GM21381 (cell line): ENCODE measurements at regions not wholly inside any gene's neighbourhood (a gene's known extent, or its start where the extent isn't known, plus 50 kb on each side); places are given as distances from the start of the nearest gene placed in this dataset.

ENCODE experiments used
- ATAC-seq: cut with Tn5 transposase; IDR thresholded peaks from one replicate; pipeline ENCODE4 v1.9.1; 2021; ENCODE audit warnings: mild to moderate bottlenecking, moderate library complexity; ENCODE audit not compliant: unreplicated experiment

DNA sequence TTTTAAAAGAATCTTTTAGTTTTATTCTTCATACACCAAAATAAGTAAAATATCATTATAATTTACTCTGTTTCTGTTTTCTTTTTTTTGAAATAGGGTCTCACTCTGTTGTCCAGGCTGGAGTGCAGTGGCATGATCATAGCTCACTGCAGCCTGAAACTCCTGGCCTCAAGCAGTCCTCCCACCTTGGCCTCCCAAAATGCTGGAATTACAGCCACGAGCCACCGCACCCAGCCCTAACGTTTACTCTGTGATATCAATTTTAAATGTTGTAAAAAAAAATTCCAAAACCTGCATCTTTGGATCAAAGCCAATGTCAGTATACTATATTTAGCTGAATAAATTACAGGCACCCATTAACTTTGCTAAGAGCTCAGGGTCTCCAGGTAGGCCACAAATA, 437.1 kb upstream of the USP15 start:
- no peak for ATAC-seq

DNA sequence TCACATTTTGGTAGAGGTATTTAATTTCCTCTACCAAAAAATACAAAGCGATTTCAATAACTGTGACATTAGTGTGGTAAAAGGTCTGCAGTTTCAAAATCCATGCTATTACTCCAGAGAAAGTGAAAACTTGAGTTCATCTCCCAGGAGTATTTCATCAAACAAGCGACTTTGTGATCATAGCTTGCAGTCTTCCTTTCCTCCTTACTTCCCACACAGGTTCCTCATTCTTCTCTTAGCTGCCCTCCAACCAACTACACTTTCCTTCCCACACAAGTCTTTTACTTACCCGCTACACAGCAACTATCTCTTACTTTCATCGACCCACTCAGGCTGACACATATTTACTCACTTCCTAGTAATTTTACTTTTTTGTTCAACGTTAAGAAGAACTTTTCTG, 413.4 kb upstream of the USP15 start:
- no peak for ATAC-seq

DNA sequence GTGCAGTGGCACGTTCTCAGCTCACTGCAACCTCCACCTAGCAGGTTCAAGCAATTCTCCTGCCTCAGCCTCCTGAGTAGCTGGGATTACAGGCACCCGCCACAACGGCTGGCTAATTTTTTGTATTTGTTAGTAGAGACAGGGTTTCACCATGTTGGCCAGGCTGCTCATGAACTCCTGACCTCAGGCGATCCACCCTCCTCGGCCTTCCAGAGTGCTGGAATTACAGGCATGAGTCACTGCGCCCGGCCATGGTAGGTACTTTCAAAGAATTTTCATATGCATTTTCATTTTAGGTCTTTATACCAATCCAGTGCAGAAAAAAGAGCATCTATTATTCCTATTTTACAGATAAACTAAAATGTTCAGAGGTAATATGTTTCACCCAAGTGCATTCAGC, 411.3 kb upstream of the USP15 start:
- ATAC-seq, result no peak

DNA sequence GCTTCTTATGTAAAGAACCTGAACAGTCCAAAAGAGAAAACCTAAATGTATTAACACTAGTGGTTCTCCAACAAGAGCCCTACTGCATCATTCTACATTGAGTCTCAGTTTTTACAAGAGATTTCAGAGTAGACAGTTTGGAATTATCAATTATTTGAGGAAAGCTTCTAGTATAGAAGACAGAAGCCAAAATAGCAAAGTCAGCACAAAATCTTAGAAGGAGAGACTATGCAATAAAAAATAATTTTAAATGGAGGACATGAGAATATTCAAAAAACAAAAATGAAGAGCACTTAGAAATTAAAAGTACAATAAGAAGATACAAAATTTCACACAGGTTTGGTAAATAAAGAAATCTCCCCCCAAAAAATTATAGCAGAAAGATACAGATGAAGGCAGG, 406.3 kb upstream of the USP15 start:
- ATAC-seq, result no peak

DNA sequence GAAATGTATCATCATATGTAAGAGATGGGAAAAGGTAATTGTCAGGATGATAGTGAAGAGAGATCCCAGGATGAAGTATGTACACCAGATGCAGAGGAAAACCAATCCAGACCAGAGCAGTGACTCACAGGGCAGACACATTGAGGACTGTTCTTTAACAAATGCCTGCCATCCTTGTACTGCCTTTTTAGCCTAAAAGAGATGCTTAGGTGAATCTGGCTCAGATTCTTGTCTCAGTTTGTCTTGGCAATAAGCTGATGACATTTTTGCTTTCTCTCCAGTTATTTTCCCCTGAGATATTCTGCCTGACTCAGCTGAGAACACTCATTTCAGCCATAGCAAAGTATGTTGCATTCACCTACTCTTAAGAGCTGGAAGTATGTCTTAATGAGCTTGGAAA, 405.3 kb upstream of the USP15 start:
- no peak for ATAC-seq

DNA sequence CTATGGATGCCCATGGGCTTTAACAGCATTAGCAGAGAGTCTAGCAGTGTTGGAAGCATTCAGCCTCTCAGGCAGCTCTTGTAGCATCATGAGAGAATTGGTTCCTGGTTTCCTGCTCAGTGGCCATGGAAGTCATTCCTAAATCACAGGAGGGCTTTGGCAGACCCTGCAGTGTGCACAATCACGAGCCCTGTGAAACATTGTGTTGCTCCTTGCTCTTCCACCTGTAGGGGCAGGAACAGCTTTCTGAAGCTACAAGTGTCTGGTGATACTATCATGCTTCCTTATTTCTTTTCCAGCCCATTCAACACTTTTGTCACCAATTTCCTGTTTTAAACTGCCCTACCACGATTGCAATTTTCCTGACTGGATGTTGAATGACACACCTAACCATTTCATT, 402.2 kb upstream of the USP15 start:
- no peak for ATAC-seq

DNA sequence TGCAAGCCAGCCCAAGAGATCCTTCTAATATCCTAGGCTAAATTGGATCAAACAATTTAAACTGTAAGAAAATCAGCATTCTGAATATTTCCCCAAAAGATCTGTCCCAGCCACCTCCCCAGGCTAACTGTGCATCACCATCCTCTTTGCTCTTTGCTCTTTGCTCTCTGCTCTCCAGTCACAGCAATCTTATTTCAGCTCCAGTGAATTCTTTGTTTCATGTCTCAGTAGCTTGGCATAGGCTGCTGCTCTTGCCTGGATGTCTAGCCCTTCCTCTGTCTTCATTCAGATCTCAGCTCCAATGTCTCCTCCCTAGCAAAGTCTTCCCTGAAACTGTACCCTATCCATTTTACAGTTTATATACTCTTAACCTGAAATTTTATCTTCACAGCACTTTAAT, 399.8 kb upstream of the USP15 start:
- no peak for ATAC-seq

DNA sequence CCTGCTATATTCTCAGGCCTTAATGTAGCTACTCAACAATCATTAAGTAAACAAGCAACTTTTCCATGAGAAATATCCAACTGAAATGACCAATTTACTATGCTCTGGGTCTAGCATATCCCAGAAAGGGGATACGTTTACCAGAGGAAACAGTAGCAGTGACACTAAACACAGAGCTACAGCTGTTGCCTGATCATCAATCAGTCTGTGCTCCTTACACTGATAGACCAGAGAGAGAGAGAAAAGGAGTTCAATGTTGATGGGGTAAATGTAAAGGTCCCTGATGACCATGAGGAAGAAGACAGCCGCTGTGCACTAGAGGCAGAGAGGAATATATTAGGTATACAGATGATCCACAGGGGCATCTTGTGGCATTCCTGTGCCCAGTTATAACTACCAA, 397.2 kb upstream of the USP15 start:
- ATAC-seq, result no peak

DNA sequence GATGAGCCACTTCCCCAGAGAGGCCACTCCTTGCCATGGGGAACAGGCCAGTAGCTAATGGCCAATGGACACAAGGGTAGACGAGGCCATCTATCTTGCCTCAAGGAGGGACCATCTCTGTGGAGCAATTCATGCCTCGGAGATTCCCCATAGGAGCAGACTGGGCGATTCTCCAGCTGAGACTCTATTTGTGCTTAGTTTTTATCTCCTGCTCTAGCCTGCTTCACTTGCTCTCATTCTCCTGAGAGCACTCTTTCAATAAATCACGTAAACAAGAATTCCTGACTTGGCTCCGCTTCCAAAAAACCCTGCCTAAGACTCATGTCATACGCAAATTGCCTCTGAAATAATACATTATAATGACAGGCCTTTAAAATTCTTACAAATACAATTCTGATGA, 396.4 kb upstream of the USP15 start:
- no peak for ATAC-seq

DNA sequence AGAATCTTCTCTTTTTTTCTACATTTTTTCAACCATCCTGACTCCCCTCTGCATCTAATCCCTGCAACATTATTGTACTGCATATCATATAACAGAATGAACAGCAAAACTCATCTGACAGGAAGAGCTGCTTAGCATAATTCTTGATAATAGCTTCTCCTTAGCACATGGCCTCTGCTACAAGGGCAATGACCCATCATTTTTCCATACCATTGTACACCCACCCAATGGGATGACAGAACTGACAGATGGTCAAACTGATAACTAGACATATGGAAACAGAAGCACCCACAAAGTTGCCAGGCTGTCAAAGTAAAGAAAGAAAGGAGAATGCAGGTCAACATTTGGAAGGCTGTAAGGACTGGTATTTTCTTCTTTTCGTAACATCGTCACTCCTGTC, 390.4 kb upstream of the USP15 start:
- no peak for ATAC-seq

DNA sequence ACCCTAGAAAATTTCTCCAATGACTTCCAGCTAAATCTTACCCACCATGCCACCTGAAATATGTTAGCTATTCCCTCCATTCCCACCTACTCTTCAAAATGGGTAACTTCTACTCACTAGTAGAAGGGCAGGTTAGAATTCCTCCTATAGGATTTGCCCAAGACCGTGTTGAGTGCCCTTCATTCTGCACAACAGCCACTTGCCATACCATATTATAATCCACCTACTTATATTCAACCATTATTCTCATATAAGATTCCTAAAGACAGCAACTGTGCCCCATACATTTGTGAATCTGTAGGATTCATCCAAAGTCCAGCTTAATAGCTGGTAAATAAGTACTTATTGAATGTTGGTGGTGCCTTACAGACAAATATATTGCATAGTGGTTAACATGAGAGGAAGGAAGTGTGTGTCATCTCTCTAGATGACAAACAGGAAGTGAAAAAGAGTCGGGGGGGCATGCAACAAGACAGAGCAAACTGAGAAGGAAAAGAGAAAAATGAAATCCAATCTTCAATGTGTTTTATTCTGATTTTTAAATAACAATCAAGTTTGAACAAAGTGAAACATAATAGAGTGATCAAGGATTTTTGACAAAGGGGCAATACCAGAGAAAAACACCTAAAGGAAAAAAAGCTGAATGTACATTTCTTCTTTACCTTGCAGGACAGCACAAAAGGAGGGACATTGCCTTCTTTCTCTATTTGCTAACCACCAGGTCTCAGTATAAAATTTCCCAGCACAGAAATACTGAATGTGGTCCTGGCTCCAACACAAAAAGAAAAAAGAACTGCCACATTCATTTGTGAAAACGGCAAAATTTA, 389.3 kb upstream of the USP15 start:
- ATAC-seq, result no peak

DNA sequence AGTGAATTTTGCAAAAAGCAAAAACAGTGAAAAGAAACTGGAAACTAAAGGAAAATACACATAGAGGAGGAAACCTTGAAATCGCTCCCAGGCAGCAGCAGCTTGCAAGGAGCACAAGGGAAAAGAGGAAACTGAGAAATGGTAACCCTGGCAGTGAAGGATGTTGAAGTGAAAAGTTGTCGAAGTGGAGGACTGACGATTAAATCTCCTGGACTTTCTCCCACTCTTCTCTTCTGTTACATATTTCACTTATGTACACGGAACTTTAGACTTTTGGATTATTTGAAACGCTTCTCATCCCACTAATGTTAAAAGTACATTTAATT, 388.8 kb upstream of the USP15 start:
- ATAC-seq, result no peak

DNA sequence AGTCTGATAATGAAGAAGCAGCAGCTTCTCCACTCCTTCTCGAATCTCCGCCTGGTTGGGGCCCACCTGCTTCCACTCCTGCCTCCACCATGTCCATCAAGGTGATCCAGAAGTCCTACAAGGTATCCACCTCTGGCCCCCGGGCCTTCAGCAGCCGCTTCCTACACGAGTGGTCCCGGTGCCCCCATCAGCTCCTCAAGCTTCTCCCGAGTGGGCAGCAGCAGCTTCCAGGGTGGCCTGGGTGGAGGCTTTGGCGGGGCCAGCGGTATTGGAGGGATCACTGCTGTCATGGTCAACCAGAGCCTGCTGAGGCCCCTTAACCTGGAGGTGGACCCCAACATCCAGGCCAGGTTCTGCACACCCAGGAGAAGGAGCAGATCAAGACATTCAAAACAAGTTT, 381.0 kb upstream of the USP15 start:
- ATAC-seq, result no peak

DNA sequence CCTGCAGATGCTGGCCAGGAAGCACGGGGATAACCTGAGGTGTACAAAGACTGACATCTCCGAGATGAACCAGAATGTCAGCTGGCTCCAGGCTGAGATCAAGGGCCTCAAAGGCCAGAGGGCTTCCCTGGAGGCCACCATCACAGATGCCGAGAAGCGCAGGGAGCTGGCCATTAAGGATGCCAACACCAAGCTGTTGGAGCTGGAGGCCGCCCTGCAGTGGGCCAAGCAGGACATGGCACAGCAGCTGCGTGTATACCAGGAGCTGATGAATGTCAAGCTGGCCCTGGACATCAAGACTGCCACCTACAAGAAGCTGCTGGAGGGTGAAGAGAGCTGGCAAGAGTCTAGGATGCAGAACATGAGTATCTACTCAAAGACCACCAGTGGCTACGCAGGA, 380.0 kb upstream of the USP15 start:
- ATAC-seq, result no peak

DNA sequence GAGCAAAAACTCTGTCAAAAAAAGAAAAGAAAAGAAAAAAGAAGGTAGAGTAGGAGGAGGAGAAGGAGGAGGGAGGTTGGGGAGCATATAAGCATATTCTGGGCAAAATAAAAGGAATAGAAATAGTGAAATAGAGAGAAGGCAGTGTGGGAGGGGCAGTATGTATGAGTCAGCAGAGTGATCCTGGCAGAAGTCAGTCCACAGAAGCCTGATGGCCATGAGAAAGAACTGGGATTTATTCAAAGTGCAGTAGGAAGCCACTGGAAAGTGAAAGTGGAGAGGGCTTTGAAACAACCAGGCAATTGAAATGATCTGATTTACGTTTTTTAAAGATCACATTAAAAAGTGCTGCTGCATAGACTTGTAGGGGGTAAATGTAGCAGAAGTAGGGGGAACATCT, 368.6 kb upstream of the USP15 start:
- no peak for ATAC-seq

DNA sequence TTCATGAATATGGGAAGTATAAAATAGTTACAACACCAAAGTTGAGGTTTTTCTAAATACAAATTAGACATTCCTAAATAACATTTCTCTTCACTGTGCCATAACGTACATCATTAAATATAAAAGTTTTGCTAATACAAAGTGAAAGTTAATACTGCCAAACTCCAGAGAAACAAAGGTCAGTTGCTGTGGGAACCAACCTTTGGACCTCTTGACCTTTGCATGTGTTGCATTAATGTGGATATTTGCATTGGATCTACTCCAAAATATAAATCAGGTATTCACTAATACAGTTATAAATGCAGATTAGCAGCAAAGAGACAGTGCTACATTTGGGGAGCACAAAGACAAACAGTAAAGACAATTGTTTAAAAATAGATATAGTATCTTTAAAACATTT, 366.0 kb upstream of the USP15 start:
- no peak for ATAC-seq

DNA sequence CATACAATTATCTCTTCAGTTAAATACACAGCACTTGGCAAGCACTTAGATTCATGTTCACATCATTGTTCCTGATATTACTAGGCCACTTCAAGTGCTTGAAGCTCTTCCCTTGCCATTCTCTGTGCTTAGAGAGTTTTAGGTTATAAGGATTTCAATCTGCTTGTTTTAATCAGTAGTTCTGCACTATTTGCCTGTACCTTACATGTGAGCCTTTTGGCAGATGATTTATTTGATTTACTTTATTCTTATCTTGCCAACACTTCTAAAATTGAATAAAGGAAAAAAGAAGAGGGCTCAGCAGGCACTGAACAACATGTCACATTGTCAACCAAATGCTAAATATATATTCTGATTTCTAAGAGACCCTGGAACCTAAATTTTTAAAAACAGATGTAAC, 363.8 kb upstream of the USP15 start:
- ATAC-seq, result no peak

DNA sequence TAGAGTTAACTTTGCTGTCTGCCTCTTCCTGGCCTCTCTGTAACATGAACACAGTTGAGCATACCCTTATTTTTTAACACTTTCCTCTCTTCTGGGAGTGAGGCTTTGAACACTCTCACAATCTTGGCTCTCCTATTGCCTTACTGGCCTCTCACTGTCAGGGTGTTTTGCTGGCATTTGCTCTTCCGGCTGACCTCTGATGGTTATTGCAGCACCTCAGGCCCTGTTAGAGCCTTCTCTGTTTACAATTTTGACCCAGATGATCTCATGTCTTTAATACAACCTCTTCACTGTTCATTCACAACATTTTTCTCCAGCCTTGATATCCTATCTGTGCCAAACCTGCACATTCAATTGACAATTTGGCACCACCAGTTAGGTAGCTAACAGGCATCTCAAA, 357.8 kb upstream of the USP15 start:
- ATAC-seq, result no peak

DNA sequence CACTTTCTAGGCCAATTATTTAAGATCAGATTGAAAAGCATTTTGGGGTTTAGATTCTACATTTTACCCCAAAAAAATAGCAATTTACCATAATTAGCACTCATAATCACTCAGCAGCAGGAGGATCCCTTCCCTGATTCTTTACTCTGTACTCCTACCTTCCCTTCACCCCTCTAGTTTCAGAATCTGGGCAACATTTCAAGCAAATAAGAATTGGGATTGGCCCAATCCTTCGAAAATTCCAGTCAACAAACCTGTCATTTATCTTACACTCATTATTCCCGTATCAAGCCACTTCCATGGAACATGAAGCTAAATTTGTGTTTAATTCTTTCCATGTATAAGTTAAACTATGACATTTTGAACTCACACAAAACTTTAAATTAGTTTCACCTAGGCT, 349.1 kb upstream of the USP15 start:
- ATAC-seq, result no peak

DNA sequence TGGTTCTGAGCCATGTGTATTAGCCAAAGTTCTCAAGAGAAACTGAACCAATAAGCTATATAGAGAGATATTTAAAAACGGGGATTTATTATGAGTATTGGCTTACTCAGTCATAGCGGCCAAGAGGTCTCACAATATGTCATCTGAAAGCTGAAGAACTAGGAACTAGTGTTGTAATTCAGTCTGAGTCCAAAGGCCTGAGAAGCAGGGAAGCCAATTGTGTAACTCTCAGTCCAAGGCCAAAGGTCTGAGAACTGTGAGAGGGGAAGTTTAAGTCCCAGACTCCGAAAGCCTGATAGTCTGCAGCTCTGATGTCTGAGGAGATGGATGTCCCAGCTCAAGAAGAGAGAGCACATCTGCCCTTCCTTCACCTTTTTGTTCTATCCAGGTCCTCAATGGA, 344.8 kb upstream of the USP15 start:
- ATAC-seq, result no peak

DNA sequence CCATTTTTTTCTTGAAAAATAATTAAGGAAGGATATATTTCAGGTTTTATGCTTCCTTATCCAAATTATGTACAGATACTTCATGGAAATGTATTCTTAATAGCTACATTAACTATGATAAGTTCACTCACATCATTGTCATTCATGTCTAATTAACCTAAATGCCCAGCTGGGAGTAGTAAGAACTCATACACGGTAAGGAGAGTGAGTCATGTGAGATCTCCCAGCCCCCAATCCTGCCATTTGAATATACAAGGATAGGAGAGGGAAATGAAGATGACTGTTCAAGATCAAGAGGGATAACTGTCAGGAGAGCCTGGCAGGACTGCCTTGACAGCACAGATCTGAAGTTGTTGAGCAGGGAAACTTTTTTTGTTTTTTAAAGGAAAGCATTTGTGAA, 343.4 kb upstream of the USP15 start:
- no peak for ATAC-seq

DNA sequence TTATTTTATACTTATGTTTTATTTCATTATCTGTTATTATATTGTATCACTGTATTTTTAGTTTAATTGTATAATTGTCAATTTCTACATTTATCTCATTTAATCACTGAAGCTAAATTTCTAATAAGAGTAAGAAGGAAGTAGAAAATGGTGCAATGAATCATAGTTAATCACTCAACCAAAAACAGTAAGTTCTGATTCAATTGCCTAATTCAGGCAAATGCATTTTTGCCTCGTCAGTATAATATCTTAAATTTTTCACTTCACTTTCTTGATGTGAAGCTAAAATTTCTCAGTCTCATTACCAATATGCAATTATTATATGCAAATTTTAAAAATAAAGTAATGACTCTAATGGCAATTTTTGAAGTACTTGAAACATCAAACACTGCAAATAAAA, 340.5 kb upstream of the USP15 start:
- ATAC-seq, result no peak

DNA sequence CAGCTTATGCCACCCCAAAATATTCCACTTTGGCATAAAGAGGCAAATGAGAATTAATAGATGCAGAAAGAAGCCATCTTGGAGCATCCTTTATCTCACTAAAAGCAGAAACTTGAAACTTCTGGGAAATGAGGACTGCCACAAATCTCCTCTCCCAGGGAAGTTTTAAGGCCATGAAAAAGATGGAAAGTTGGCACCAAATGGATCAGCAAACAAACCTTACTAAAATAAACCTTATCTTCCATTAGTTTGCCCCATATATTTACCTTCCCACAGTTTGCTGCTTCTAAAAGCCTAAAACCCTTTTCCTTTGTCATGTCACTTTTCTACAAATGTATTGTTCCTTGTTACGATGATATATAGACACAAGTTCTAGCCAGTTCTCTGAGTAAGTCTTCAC, 340.0 kb upstream of the USP15 start:
- no peak for ATAC-seq

DNA sequence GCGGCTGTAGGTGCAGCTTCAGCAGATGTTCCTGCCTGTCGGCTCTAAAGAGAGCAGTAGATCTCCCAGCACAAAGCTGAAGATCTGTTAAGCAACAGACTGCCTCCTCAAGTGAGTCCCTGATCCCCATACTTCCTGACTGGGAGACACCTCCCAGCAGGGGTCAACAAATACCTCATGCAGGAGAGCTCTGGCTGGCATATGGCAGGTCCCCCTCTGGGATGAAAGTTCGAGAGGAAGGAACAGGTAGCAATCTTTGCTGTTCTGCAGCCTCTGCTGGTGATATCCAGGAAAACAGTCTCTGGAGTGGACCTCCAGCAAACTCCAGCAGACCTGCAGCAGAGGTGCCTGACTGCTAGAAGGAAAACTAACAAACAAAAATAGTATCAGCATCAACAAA, 337.1 kb upstream of the USP15 start:
- ATAC-seq, result no peak
